Colonic mucosa (tissue), 4 donors: ENCODE measurements at regions not wholly inside any gene's neighbourhood (a gene's known extent, or its start where the extent isn't known, plus 50 kb on each side); places are given as distances from the start of the nearest gene placed in this dataset.
A peak's percentile ranks its signal among the peaks of the same experiment; 100 is the strongest.

Experiments used
- DNase-seq: peaks from one replicate; pipeline ENCODE4 v3.0.0-alpha.2; 2020
- H3K27ac ChIP-seq: fragments of 200-600 bp; one replicate; pipeline ENCODE4 v1.8.0; 2021
- H3K27me3 ChIP-seq: fragments of 200-600 bp; one replicate; pipeline ENCODE4 v1.8.0; 2021
- H3K36me3 ChIP-seq: fragments of 200-600 bp; one replicate; pipeline ENCODE4 v1.8.0; 2021
- H3K4me1 ChIP-seq: fragments of 200-600 bp; one replicate; pipeline ENCODE4 v1.8.0; 2021; ENCODE audit warnings: mild to moderate bottlenecking
- H3K4me3 ChIP-seq: fragments of 200-600 bp; one replicate; pipeline ENCODE4 v1.8.0; 2021
- H3K9ac ChIP-seq, 2 donors: one replicate each; pipeline ENCODE4 v1.7.0; 2013; ENCODE audit warnings: control low read depth in 2 of 2, low read depth in 2 of 2, low read length in 2 of 2
- H3K9me3 ChIP-seq: fragments of 200-600 bp; one replicate; pipeline ENCODE4 v1.8.0; 2021
- CTCF ChIP-seq: fragments of 200-600 bp; IDR thresholded peaks from one replicate; pipeline ENCODE4 v1.8.0; 2022; ENCODE audit warnings: antibody characterized with exemption, mild to moderate bottlenecking
- intact Hi-C: fragments of 100-400 bp; cut with DNase I; formaldehyde crosslinking; loops from one replicate; pipeline ENCODE4 v1.14.1; 2022
- donor health status: healthy.
- donor health status: DM: no; HTN: no; CAD: no.
- donor health status: DM: no; HTN: no; CAD: no.

GRCh38 chr11:26204839-26205238, 127.1 kb upstream of the ANO3 start:
- Histone ChIP-seq H3K36me3 (no peaks in the 10 kb centered on the region), H3K9me3 (no peaks in the 10 kb centered on the region), H3K4me3 (no peak overlapping the region), H3K9ac (no peak overlapping the region), H3K27ac (no peak overlapping the region), H3K4me1 (no peaks in the 10 kb centered on the region), H3K27me3 (no peaks in the 10 kb centered on the region)
- no peak for TF ChIP-seq CTCF
- DNase-seq: no peak
- intact Hi-C loops: no loop called here

GRCh38 chr11:26219183-26220117, 112.5 kb upstream of the ANO3 start:
- no peak overlapping the region for H3K4me3 ChIP-seq
- no peaks in the 10 kb centered on the region for H3K36me3 ChIP-seq
- no peaks in the 10 kb centered on the region for H3K4me1 ChIP-seq
- intact Hi-C loops: no loop called here
- no peak for TF ChIP-seq CTCF
- no peaks in the 10 kb centered on the region for H3K9me3 ChIP-seq
- DNase-seq: no peak
- H3K27me3 ChIP-seq: no peaks in the 10 kb centered on the region
- no peak overlapping the region for H3K9ac ChIP-seq
- no peak overlapping the region for H3K27ac ChIP-seq

- Histone ChIP-seq H3K36me3 (no peaks in the 10 kb centered on the region), H3K9me3 (no peaks in the 10 kb centered on the region), H3K4me3 (no peak overlapping the region), H3K27me3 (no peaks in the 10 kb centered on the region), H3K4me1 (no peaks in the 10 kb centered on the region), H3K9ac (no peak overlapping the region), H3K27ac (no peak overlapping the region)
- no peak for DNase-seq
- intact Hi-C loops: loop anchor here (5.0 kb wide), 1 partner anchor 243 kb away; no protein-coding TSS in a partner anchor
- no peak for TF ChIP-seq CTCF
Measured at GRCh38 chr11:26225646-26226045, 106.3 kb upstream of the ANO3 start.

- H3K9ac ChIP-seq: no peak overlapping the region
- no peaks in the 10 kb centered on the region for H3K27me3 ChIP-seq
- no peak for DNase-seq
- no peaks in the 10 kb centered on the region for H3K9me3 ChIP-seq
- H3K4me3 ChIP-seq: no peak overlapping the region
- H3K27ac ChIP-seq: no peak overlapping the region
- TF ChIP-seq CTCF: peak; percentile 15
- H3K36me3 ChIP-seq: no peaks in the 10 kb centered on the region
- H3K4me1 ChIP-seq: no peaks in the 10 kb centered on the region
- intact Hi-C loops: loop anchor here (5.0 kb wide), 1 partner anchor 245 kb away; no protein-coding TSS in a partner anchor
Measured at GRCh38 chr11:26227301-26227746, 104.6 kb upstream of the ANO3 start.

- H3K27ac ChIP-seq: no peak overlapping the region
- DNase-seq: no peak
Measured at GRCh38 chr11:26227883-26228502, 103.9 kb upstream of the ANO3 start.

More at GRCh38 chr11:26227883-26228502, 103.9 kb upstream of the ANO3 start:
- no peaks in the 10 kb centered on the region for H3K27me3 ChIP-seq
- TF ChIP-seq CTCF: no peak
- no peak overlapping the region for H3K4me3 ChIP-seq
- no peaks in the 10 kb centered on the region for H3K9me3 ChIP-seq
- no peak overlapping the region for H3K9ac ChIP-seq
- H3K4me1 ChIP-seq: no peaks in the 10 kb centered on the region
- intact Hi-C loops: loop anchor here (5.0 kb wide), 1 partner anchor 246 kb away; no protein-coding TSS in a partner anchor
- no peaks in the 10 kb centered on the region for H3K36me3 ChIP-seq
